ENCODE measurements at regions not wholly inside any gene's neighbourhood (a gene's known extent, or its start where the extent isn't known, plus 50 kb on each side); places are given as distances from the start of the nearest gene placed in this dataset.

- no peak for TF ChIP-seq EZH2phosphoT487 (conservative IDR thresholded peaks at IDR 0.05; ENCODE audit: low read length)
- TF ChIP-seq CTCF (IDR thresholded peaks at IDR 0.05; ENCODE audit: insufficient read depth, low read length, poor library complexity, severe bottlenecking), result no peak
- no peaks in the 10 kb centered on the region for H3K27me3 ChIP-seq (ENCODE audit: low read length)
- H3K79me2 ChIP-seq (ENCODE audit: insufficient read depth, low read length), result no peaks in the 10 kb centered on the region
- H3K27ac ChIP-seq (ENCODE audit: low read depth, low read length), result no peak overlapping the region
- no peaks in the 10 kb centered on the region for H3K36me3 ChIP-seq (ENCODE audit: low read length)
- H3K9me2 ChIP-seq (replicated peaks; ENCODE audit: insufficient read depth, low read length), result no peaks in the 10 kb centered on the region
- no peak overlapping the region for H3K9ac ChIP-seq (ENCODE audit: low read length)
- H3F3A ChIP-seq (ENCODE audit: insufficient read depth), result no peaks in the 10 kb centered on the region
- H3K4me3 ChIP-seq (ENCODE audit: insufficient read depth, low read length, poor library complexity, severe bottlenecking), result no peak overlapping the region
- H2AFZ ChIP-seq (ENCODE audit: low read depth, low read length, severe bottlenecking), result no peak overlapping the region
- H3K9me3 ChIP-seq (ENCODE audit: insufficient read depth, low read length), result no peaks in the 10 kb centered on the region
- H4K20me1 ChIP-seq (ENCODE audit: low read depth, low read length), result no peaks in the 10 kb centered on the region
- H3K4me2 ChIP-seq (ENCODE audit: low read depth, low read length, poor library complexity, severe bottlenecking), result no peak overlapping the region
Observed at GRCh38 chr1:166507347-166507746, 331.9 kb upstream of the POGK start.

- Histone ChIP-seq H3K27ac (ENCODE audit: low read depth, low read length) (no peak overlapping the region), H3K4me2 (ENCODE audit: low read depth, low read length, poor library complexity, severe bottlenecking) (no peak overlapping the region)
- TF ChIP-seq EZH2phosphoT487 (conservative IDR thresholded peaks at IDR 0.05; ENCODE audit: low read length), result no peak
- no peak for TF ChIP-seq CTCF (IDR thresholded peaks at IDR 0.05; ENCODE audit: insufficient read depth, low read length, poor library complexity, severe bottlenecking)
Observed at GRCh38 chr1:166511761-166512160, 327.5 kb upstream of the POGK start.

GRCh38 chr1:166514067-166514466 is 325.2 kb upstream of the POGK start:
- Histone ChIP-seq H3K4me3 (ENCODE audit: insufficient read depth, low read length, poor library complexity, severe bottlenecking) (no peak overlapping the region), H3K9me2 (replicated peaks; ENCODE audit: insufficient read depth, low read length) (no peaks in the 10 kb centered on the region), H3F3A (ENCODE audit: insufficient read depth) (no peaks in the 10 kb centered on the region), H3K9ac (ENCODE audit: low read length) (no peak overlapping the region), H3K9me3 (ENCODE audit: insufficient read depth, low read length) (no peaks in the 10 kb centered on the region), H3K27ac (ENCODE audit: low read depth, low read length) (no peak overlapping the region), H3K27me3 (ENCODE audit: low read length) (no peaks in the 10 kb centered on the region), H3K36me3 (ENCODE audit: low read length) (no peaks in the 10 kb centered on the region), H3K79me2 (ENCODE audit: insufficient read depth, low read length) (no peaks in the 10 kb centered on the region), H2AFZ (ENCODE audit: low read depth, low read length, severe bottlenecking) (no peak overlapping the region), H3K4me2 (ENCODE audit: low read depth, low read length, poor library complexity, severe bottlenecking) (no peak overlapping the region), H4K20me1 (ENCODE audit: low read depth, low read length) (no peaks in the 10 kb centered on the region)
- TF ChIP-seq CTCF (IDR thresholded peaks at IDR 0.05; ENCODE audit: insufficient read depth, low read length, poor library complexity, severe bottlenecking), result no peak
- TF ChIP-seq EZH2phosphoT487 (conservative IDR thresholded peaks at IDR 0.05; ENCODE audit: low read length), result no peak

More at GRCh38 chr1:166511761-166512160, 327.5 kb upstream of the POGK start:
- no peak overlapping the region for H2AFZ ChIP-seq (ENCODE audit: low read depth, low read length, severe bottlenecking)
- no peaks in the 10 kb centered on the region for H3K27me3 ChIP-seq (ENCODE audit: low read length)
- H4K20me1 ChIP-seq (ENCODE audit: low read depth, low read length), result no peaks in the 10 kb centered on the region
- H3K9me2 ChIP-seq (replicated peaks; ENCODE audit: insufficient read depth, low read length), result no peaks in the 10 kb centered on the region
- H3F3A ChIP-seq (ENCODE audit: insufficient read depth), result no peaks in the 10 kb centered on the region
- H3K9me3 ChIP-seq (ENCODE audit: insufficient read depth, low read length), result no peaks in the 10 kb centered on the region
- H3K9ac ChIP-seq (ENCODE audit: low read length), result no peak overlapping the region
- H3K36me3 ChIP-seq (ENCODE audit: low read length), result no peaks in the 10 kb centered on the region
- no peak overlapping the region for H3K4me3 ChIP-seq (ENCODE audit: insufficient read depth, low read length, poor library complexity, severe bottlenecking)
- no peaks in the 10 kb centered on the region for H3K79me2 ChIP-seq (ENCODE audit: insufficient read depth, low read length)
